Transverse colon (tissue), 4 donors: ENCODE measurements at regions not wholly inside any gene's neighbourhood (a gene's known extent, or its start where the extent isn't known, plus 50 kb on each side); places are given as distances from the start of the nearest gene placed in this dataset.

Experiments used
- DNase-seq: peaks from one replicate; pipeline ENCODE4 v3.0.0-alpha.2; 2019
- H3K27ac ChIP-seq, 4 donors: fragments of 200-600 bp; sonication (generic); 2 replicates each; pipeline ENCODE4 v1.5.1; 2016 to 2018; ENCODE audit warnings: inconsistent platforms in 4 of 4
- H3K27me3 ChIP-seq: fragments of 200-600 bp; sonication (generic); 2 replicates; pipeline ENCODE4 v1.5.1; 2017; ENCODE audit warnings: inconsistent platforms
- H3K36me3 ChIP-seq, 4 donors: fragments of 200-600 bp; sonication (generic); 2 replicates each; pipeline ENCODE4 v1.5.1; 2017 to 2019; ENCODE audit warnings: inconsistent platforms in 4 of 4
- H3K4me1 ChIP-seq, 4 donors: fragments of 200-600 bp; sonication (generic); 2 replicates each; pipeline ENCODE4 v1.5.1; 2017 to 2020; ENCODE audit warnings: inconsistent platforms in 4 of 4
- H3K4me3 ChIP-seq, 4 donors: fragments of 200-600 bp; sonication (generic); 1 replicate in 1 of 4; 2 replicates in 3 of 4; pipeline versions ENCODE4 v1.5.1 to v1.6.1; 2017 to 2019; ENCODE audit warnings: inconsistent platforms in 4 of 4
- H3K9me3 ChIP-seq, 2 donors: fragments of 200-600 bp; sonication (generic); 2 replicates each; pipeline ENCODE4 v1.5.1; 2017 to 2019; ENCODE audit warnings: inconsistent platforms in 2 of 2
- EP300 ChIP-seq: sonication (generic); formaldehyde crosslinking; IDR thresholded peaks from one replicate; pipeline ENCODE4 v1.6.1; 2017; ENCODE audit warnings: antibody characterized with exemption, low read depth
- POLR2A ChIP-seq: fragments of 450-650 bp; IDR thresholded peaks from one replicate; pipeline ENCODE4 v1.6.1; 2016; ENCODE audit warnings: antibody characterized with exemption, mild to moderate bottlenecking, moderate library complexity
- POLR2AphosphoS5 ChIP-seq, 3 donors: sonication (generic); formaldehyde crosslinking; IDR thresholded peaks; one replicate each; pipeline ENCODE4 v1.6.1; 2016; ENCODE audit warnings: antibody characterized with exemption in 3 of 3
- WGBS, 2 donors: methylation state at CpG; one replicate each; pipeline ENCODE4 v1.1.5; 2018; ENCODE audit warnings: low coverage in 1 of 2; 5-methylcytosine and 5-hydroxymethylcytosine counted together
- in situ Hi-C, 4 donors: fragments of 200-750 bp; cut with MboI; loops; one replicate each; pipeline versions ENCODE4 v1.15.0 to v1.15.1; 2017; ENCODE audit warnings: low sequenced_read_pairs in 3 of 4, low pct_ligation_motif_present in 1 of 4, low pct_unique_long_range_greater_than_20kb in 1 of 4
- intact Hi-C: fragments of 100-400 bp; cut with DNase I; formaldehyde crosslinking; loops from one replicate; pipeline ENCODE4 v1.15.1; 2023; ENCODE audit warnings: low total_unique reads
- TF ChIP-seq, protein P1 (sequence below), 5 experiments: fragments of 200-600 bp in 3 of 5; fragments of 450-650 bp in 2 of 5; sonication (generic) in 3 of 5; IDR thresholded peaks; 1 replicate in 2 of 5; 2 replicates in 3 of 5; pipeline ENCODE4 v1.5.1; 2016 to 2017; ENCODE audit warnings: antibody characterized with exemption in 5 of 5, inconsistent platforms in 3 of 5, mild to moderate bottlenecking in 2 of 5, moderate library complexity in 1 of 5

DNA sequence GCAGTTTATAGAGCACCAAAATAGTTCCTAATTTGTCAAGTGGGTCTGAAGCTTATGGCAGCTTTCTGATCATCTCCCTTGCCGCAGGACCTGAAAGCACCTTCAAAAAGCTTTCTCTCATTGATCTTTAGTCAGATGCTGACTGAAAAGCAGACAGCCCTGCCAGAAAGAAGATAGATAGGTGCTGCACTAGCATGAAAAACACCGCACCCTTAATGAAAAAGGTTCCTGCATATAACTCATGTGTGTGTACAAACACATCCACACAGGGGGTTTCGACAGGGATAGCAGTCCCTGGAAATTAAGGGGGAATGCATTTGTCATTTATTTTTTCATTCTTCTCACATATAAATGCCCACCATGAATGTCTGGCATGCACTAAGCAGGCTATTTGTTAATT, 361.7 kb upstream of the SNX7 start:
- no peak overlapping the region for H3K27ac ChIP-seq
- H3K4me3 ChIP-seq = no peak overlapping the region
- TF ChIP-seq, protein P1, sequence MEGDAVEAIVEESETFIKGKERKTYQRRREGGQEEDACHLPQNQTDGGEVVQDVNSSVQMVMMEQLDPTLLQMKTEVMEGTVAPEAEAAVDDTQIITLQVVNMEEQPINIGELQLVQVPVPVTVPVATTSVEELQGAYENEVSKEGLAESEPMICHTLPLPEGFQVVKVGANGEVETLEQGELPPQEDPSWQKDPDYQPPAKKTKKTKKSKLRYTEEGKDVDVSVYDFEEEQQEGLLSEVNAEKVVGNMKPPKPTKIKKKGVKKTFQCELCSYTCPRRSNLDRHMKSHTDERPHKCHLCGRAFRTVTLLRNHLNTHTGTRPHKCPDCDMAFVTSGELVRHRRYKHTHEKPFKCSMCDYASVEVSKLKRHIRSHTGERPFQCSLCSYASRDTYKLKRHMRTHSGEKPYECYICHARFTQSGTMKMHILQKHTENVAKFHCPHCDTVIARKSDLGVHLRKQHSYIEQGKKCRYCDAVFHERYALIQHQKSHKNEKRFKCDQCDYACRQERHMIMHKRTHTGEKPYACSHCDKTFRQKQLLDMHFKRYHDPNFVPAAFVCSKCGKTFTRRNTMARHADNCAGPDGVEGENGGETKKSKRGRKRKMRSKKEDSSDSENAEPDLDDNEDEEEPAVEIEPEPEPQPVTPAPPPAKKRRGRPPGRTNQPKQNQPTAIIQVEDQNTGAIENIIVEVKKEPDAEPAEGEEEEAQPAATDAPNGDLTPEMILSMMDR (IDR thresholded peaks at IDR 0.05) = no peak
- no peak for TF ChIP-seq EP300
- no peak for TF ChIP-seq POLR2AphosphoS5 (IDR thresholded peaks at IDR 0.05)
- no peak for TF ChIP-seq POLR2A
- no peak for DNase-seq
- WGBS, 2 donors = 83 to 89% methylated on average over 1 to 3 of the region's 3 CpGs
- no peaks in the 10 kb centered on the region for H3K36me3 ChIP-seq
- H3K27me3 ChIP-seq = no peaks in the 10 kb centered on the region
- H3K9me3 ChIP-seq = no peaks in the 10 kb centered on the region
- in situ Hi-C loops = no loop called here
- intact Hi-C loops = no loop called here
- no peaks in the 10 kb centered on the region for H3K4me1 ChIP-seq

DNA sequence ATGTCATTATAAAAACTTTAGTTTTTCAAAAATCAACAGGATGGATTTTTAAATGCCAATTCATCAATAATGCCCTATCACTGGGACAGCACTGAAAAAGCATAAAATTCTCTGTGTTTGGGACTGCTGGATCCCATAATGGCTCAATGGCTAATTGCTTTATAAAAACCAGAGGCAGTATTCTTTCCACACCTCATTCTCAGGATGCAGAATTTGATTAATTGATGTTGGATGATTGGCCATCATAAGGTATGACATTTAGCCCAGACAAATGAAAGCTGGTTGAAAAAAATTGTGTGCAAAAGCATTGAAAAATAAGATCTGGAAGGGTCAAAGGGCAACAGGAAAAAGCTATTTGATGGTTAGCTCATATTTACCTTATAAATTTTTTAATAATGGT, 362.2 kb upstream of the SNX7 start:
- H3K4me1 ChIP-seq = no peaks in the 10 kb centered on the region
- H3K27me3 ChIP-seq = no peaks in the 10 kb centered on the region
- intact Hi-C loops (no loop called here), in situ Hi-C loops (no loop called here)
- H3K4me3 ChIP-seq = no peak overlapping the region
- no peak for DNase-seq
- no peak overlapping the region for H3K27ac ChIP-seq
- no peaks in the 10 kb centered on the region for H3K9me3 ChIP-seq
- no peak for TF ChIP-seq POLR2A
- no peak for TF ChIP-seq POLR2AphosphoS5 (IDR thresholded peaks at IDR 0.05)
- no peak for TF ChIP-seq EP300
- TF ChIP-seq, protein P1 (IDR thresholded peaks at IDR 0.05) = no peak
- no peaks in the 10 kb centered on the region for H3K36me3 ChIP-seq

DNA sequence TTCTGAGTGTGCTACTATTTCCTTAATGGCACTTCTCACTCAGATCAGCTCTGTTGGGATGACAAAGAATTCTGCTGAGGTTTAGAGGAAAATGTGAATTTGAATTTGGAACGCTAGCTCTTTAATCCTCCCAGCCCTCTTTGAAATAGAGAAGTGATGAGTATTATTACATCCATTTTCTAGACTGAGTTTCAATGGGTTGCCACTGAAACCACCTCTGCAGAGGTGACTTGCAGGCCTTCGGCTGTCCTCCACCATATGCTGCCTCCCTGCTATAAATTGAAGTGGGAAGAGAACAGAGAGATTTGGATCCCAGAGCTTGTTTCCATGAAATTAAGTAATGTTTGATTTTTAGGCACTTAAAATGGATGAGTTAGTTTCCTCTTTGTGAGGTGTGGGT, 363.2 kb upstream of the SNX7 start:
- Histone ChIP-seq H3K36me3 (no peaks in the 10 kb centered on the region), H3K9me3 (no peaks in the 10 kb centered on the region), H3K27ac (no peak overlapping the region), H3K4me1 (no peaks in the 10 kb centered on the region), H3K27me3 (no peaks in the 10 kb centered on the region), H3K4me3 (no peak overlapping the region)
- 75 to 96% methylated on average over 2 of the region's 2 CpGs for WGBS, 2 donors
- in situ Hi-C loops (no loop called here), intact Hi-C loops (no loop called here)
- TF ChIP-seq POLR2AphosphoS5 (IDR thresholded peaks at IDR 0.05) = no peak
- TF ChIP-seq EP300 = no peak
- TF ChIP-seq, protein P1 (IDR thresholded peaks at IDR 0.05) = no peak
- DNase-seq = no peak

DNA sequence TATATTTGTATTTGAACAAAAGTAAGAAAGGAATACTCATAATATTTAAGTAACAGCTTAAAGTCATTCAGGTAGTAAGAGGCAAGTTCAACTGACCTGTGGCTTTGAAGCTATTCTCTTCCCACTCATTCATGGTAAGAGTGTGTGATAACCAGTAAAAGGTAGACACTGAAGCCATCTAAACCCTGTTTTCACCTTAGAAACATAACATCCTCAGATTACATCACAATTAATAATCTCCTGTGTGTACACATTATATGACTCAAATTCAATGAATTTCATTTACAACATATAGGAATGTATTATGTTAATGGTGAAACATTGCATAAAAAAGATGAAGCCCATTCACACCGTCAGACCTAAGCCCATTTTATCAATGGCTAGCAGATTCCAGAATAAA, 364.8 kb upstream of the SNX7 start:
- intact Hi-C loops (no loop called here), in situ Hi-C loops (no loop called here)
- TF ChIP-seq POLR2A (no peak), EP300 (no peak), POLR2AphosphoS5 (IDR thresholded peaks at IDR 0.05) (no peak)
- TF ChIP-seq, protein P1 (IDR thresholded peaks at IDR 0.05) = no peak
- Histone ChIP-seq H3K9me3 (no peaks in the 10 kb centered on the region), H3K36me3 (no peaks in the 10 kb centered on the region), H3K4me1 (no peaks in the 10 kb centered on the region), H3K27me3 (no peaks in the 10 kb centered on the region), H3K4me3 (no peak overlapping the region), H3K27ac (no peak overlapping the region)
- DNase-seq = no peak
- 75 to 90% methylated on average over 1 of the region's 1 CpG for WGBS, 2 donors
